ENCODE measurements at regions not wholly inside any gene's neighbourhood (a gene's known extent, or its start where the extent isn't known, plus 50 kb on each side); places are given as distances from the start of the nearest gene placed in this dataset.

- no peak for DNase-seq
These were observed 528.3 kb upstream of the CFAP20DC start for GRCh38 chr3:59578129-59578528.

- DNase-seq: no peak
These were observed 526.8 kb upstream of the CFAP20DC start for GRCh38 chr3:59576606-59577005.

GRCh38 chr3:59575113-59576001, 525.5 kb upstream of the CFAP20DC start:
- peak; percentile 94 for DNase-seq

GRCh38 chr3:59573911-59574310, 524.1 kb upstream of the CFAP20DC start:
- no peak for DNase-seq

- no peak for DNase-seq
These were observed 522.3 kb upstream of the CFAP20DC start for GRCh38 chr3:59572106-59572505.

GRCh38 chr3:59570806-59571205, 521.0 kb upstream of the CFAP20DC start:
- no peak for DNase-seq

- DNase-seq: no peak
These were observed 517.8 kb upstream of the CFAP20DC start for GRCh38 chr3:59567661-59568060.

GRCh38 chr3:59566481-59566975, 516.7 kb upstream of the CFAP20DC start:
- DNase-seq: no peak

- DNase-seq: no peak
These were observed 515.3 kb upstream of the CFAP20DC start for GRCh38 chr3:59565125-59565524.

- DNase-seq: no peak
These were observed 514.1 kb upstream of the CFAP20DC start for GRCh38 chr3:59563966-59564365.

- no peak for DNase-seq
These were observed 513.3 kb upstream of the CFAP20DC start for GRCh38 chr3:59563072-59563605.

- no peak for DNase-seq
These were observed 510.1 kb upstream of the CFAP20DC start for GRCh38 chr3:59559721-59560435.

- DNase-seq: no peak
These were observed 509.3 kb upstream of the CFAP20DC start for GRCh38 chr3:59558906-59559720.

- no peak for DNase-seq
These were observed 505.9 kb upstream of the CFAP20DC start for GRCh38 chr3:59555593-59556315.

GRCh38 chr3:59553076-59553475, 503.3 kb upstream of the CFAP20DC start:
- DNase-seq: no peak

- no peak for DNase-seq
These were observed 502.0 kb upstream of the CFAP20DC start for GRCh38 chr3:59551834-59552233.

GRCh38 chr3:59549962-59550361, 500.1 kb upstream of the CFAP20DC start:
- no peak for DNase-seq

- no peak for DNase-seq
These were observed 498.0 kb upstream of the CFAP20DC start for GRCh38 chr3:59547874-59548273.

GRCh38 chr3:59546522-59546921, 496.7 kb upstream of the CFAP20DC start:
- no peak for DNase-seq

GRCh38 chr3:59545374-59545773, 495.5 kb upstream of the CFAP20DC start:
- no peak for DNase-seq

GRCh38 chr3:59542276-59542675, 492.5 kb upstream of the CFAP20DC start:
- DNase-seq: no peak

GRCh38 chr3:59540696-59541095, 490.9 kb upstream of the CFAP20DC start:
- no peak for DNase-seq

Data from activated effector memory CD4-positive, alpha-beta T cell treated with anti-CD3 and anti-CD28 coated beads, Interleukin-2, amount 50 U/mL, for 16 hours (primary cell).